ENCODE measurements at regions not wholly inside any gene's neighbourhood (a gene's known extent, or its start where the extent isn't known, plus 50 kb on each side); places are given as distances from the start of the nearest gene placed in this dataset.
A peak's percentile ranks its signal among the peaks of the same experiment; 100 is the strongest.

- WGBS, 4 donors = 50 to 69% (median 57%) methylated on average over 2 of the region's 2 CpGs
- no peak overlapping the region for H3K27ac ChIP-seq
- no peaks in the 10 kb centered on the region for H3K9me3 ChIP-seq (replicated peaks in 1 of 3)
- no peaks in the 10 kb centered on the region for H3K36me3 ChIP-seq (replicated peaks in 1 of 2)
- DNase-seq = peak in 1 of 7 donors; percentile 5
- TF ChIP-seq POLR2A (IDR thresholded peaks at IDR 0.05) = no peak
- TF ChIP-seq, protein P1, sequence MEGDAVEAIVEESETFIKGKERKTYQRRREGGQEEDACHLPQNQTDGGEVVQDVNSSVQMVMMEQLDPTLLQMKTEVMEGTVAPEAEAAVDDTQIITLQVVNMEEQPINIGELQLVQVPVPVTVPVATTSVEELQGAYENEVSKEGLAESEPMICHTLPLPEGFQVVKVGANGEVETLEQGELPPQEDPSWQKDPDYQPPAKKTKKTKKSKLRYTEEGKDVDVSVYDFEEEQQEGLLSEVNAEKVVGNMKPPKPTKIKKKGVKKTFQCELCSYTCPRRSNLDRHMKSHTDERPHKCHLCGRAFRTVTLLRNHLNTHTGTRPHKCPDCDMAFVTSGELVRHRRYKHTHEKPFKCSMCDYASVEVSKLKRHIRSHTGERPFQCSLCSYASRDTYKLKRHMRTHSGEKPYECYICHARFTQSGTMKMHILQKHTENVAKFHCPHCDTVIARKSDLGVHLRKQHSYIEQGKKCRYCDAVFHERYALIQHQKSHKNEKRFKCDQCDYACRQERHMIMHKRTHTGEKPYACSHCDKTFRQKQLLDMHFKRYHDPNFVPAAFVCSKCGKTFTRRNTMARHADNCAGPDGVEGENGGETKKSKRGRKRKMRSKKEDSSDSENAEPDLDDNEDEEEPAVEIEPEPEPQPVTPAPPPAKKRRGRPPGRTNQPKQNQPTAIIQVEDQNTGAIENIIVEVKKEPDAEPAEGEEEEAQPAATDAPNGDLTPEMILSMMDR (IDR thresholded peaks at IDR 0.05) = no peak
- no peak overlapping the region for H3K4me3 ChIP-seq
- intact Hi-C loops (cut with DNase I) = no loop called here
- no peaks in the 10 kb centered on the region for H3K4me1 ChIP-seq (replicated peaks in 1 of 2)
- H3K27me3 ChIP-seq = no peaks in the 10 kb centered on the region
Measured at GRCh38 chr4:17068392-17068791, 169.9 kb upstream of the LDB2 start.

DNA sequence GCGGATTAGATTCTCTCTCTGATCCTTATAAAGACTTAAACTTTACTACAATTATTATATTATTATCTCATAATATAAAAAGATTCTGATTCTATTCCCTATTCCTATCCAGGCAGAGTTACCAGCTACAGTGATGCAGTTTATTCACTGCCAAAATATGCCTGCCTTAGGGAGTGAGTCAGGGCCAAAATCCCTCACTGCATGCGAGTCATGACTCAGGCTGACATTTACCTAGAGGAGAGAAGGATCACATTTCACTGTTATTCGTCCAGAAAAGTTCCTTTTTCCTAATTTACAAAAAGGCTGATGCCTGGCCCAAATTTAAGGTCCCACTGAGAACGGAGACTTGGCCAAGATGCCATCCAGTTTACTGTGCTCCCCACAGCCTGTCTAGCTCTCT is 168.5 kb upstream of the LDB2 start:
- no peak overlapping the region for H3K4me3 ChIP-seq
- TF ChIP-seq, protein P1 (IDR thresholded peaks at IDR 0.05) = no peak

DNA sequence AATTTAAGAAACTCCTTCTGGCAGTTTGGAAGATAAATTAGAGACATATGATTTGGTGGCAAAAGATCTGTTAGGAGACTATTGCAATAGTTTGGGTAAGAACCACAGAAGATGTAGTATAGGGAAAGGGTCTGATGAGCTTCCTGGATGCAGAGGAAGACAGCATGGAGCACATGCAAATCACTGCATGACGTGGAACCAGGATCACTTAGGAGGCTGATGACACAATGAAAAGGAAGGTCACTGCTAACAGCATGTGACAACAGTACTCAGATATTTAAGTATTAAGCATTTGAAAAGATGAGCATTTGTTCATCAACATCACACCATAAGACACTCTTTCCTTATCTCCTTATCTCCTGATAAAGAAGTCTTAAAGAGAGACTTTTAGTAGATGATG is 167.8 kb upstream of the LDB2 start:
- no peaks in the 10 kb centered on the region for H3K4me1 ChIP-seq (replicated peaks in 1 of 2)
- no peaks in the 10 kb centered on the region for H3K27me3 ChIP-seq
- H3K9me3 ChIP-seq (replicated peaks in 1 of 3) = no peaks in the 10 kb centered on the region
- intact Hi-C loops (cut with DNase I) = no loop called here
- WGBS, 4 donors = 48 to 67% (median 59%) methylated on average over 1 of the region's 1 CpG
- no peak overlapping the region for H3K27ac ChIP-seq
- no peak for TF ChIP-seq POLR2A (IDR thresholded peaks at IDR 0.05)
- TF ChIP-seq, protein P1 (IDR thresholded peaks at IDR 0.05) = no peak
- DNase-seq = no peak
- H3K4me3 ChIP-seq = no peak overlapping the region
- H3K36me3 ChIP-seq (replicated peaks in 1 of 2) = no peaks in the 10 kb centered on the region

More for the DNA sequence above, 168.5 kb upstream of the LDB2 start:
- intact Hi-C loops (cut with DNase I) = no loop called here
- no peaks in the 10 kb centered on the region for H3K9me3 ChIP-seq (replicated peaks in 1 of 3)
- DNase-seq = peak; percentile 19 to 55 (median 49)
- no peaks in the 10 kb centered on the region for H3K27me3 ChIP-seq
- H3K27ac ChIP-seq = peak overlapping the region in 1 of 5 donors; percentile 33
- 51 to 59% (median 55%) methylated on average over 4 of the region's 4 CpGs for WGBS, 4 donors
- no peaks in the 10 kb centered on the region for H3K36me3 ChIP-seq (replicated peaks in 1 of 2)
- no peaks in the 10 kb centered on the region for H3K4me1 ChIP-seq (replicated peaks in 1 of 2)

GRCh38 chr4:17065821-17066220 is 167.4 kb upstream of the LDB2 start:
- Histone ChIP-seq H3K4me3 (no peak overlapping the region), H3K9me3 (replicated peaks in 1 of 3) (no peaks in the 10 kb centered on the region), H3K4me1 (replicated peaks in 1 of 2) (no peaks in the 10 kb centered on the region), H3K27ac (no peak overlapping the region), H3K27me3 (no peaks in the 10 kb centered on the region), H3K36me3 (replicated peaks in 1 of 2) (no peaks in the 10 kb centered on the region)
- intact Hi-C loops (cut with DNase I) = no loop called here
- DNase-seq = no peak
- WGBS, 4 donors = 56 to 89% (median 82%) methylated on average over 2 of the region's 2 CpGs
- TF ChIP-seq, protein P1 (IDR thresholded peaks at IDR 0.05) = no peak
- TF ChIP-seq POLR2A (IDR thresholded peaks at IDR 0.05) = no peak
